ENCODE measurements at regions not wholly inside any gene's neighbourhood (a gene's known extent, or its start where the extent isn't known, plus 50 kb on each side); places are given as distances from the start of the nearest gene placed in this dataset.
"Not testable (repeated sequence)": the region's sequence is repeated elsewhere in the genome, so short reads cannot be mapped to it uniquely, and the experiment has no call there.

DNA sequence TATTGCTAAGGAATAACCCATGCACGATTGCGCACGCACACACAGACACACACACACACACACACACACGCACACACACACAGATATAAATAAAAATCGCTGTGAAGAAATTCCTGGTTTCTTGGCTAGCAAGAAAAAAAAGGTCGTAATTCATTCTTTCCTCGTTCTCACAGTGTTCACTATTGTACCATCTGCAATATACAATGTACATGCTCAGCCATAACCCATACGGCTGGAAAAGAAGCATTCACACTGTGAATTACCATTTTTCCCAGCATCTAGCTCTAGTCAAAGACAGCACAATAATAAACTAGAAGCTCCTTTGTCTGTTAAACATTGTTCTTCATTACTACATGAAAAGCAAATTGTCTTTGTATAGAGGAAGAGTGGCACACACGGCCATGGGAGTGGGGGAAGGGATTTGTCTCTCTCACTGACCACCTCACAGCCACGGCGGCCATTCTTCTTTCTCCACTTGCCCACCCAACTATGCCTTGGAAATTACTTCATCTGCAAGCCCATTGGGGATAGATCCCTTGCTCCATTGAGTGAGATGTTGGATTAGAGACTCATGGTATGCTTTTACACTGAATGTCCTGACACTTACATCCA, 115.3 kb upstream of the ID4 start:
- Histone ChIP-seq H3K27me3 (ENCODE audit: control insufficient read depth, insufficient read depth, low read length, poor library complexity, severe bottlenecking) (no peaks in the 10 kb centered on the region), H3K36me3 (ENCODE audit: control insufficient read depth, insufficient read depth, low read length) (no peaks in the 10 kb centered on the region), H3K4me3 (ENCODE audit: insufficient read depth, low read depth, low read length) (no peak overlapping the region), H3K4me1 (ENCODE audit: control insufficient read depth, insufficient read depth, low read length) (peaks cover 14% of the 10 kb centered on the region), H3K27ac (ENCODE audit: insufficient read depth, low read depth, low read length, poor library complexity, severe bottlenecking) (no peak overlapping the region), H3K9me3 (ENCODE audit: control insufficient read depth, low read length) (no peaks in the 10 kb centered on the region)
- 88 to 90% methylated on average over 8 to 11 of the region's 11 CpGs for WGBS, 2 experiments

DNA sequence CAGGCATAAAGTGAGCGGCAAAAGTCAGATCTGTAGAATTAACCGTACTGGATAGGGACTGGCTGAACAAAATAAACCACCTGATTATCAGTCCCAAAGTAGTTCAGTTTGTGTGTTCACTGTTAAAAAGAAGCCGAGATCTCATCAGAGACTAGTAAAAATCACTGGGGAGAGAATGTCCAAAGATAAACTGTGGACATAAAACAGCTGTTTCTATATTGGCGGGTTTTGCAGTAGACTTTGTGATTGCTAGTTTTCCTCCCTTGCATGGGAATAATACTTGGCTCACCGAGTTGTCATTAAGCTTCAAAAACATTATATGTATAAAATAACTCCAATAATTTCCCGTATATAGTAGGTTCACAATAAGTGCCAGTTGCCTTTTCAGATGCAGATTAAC, 114.2 kb upstream of the ID4 start:
- no peaks in the 10 kb centered on the region for H3K27me3 ChIP-seq (ENCODE audit: control insufficient read depth, insufficient read depth, low read length, poor library complexity, severe bottlenecking)
- no peaks in the 10 kb centered on the region for H3K36me3 ChIP-seq (ENCODE audit: control insufficient read depth, insufficient read depth, low read length)
- H3K27ac ChIP-seq (ENCODE audit: insufficient read depth, low read depth, low read length, poor library complexity, severe bottlenecking): no peak overlapping the region
- no peaks in the 10 kb centered on the region for H3K9me3 ChIP-seq (ENCODE audit: control insufficient read depth, low read length)
- H3K4me3 ChIP-seq (ENCODE audit: insufficient read depth, low read depth, low read length): no peak overlapping the region
- peaks cover 14% of the 10 kb centered on the region for H3K4me1 ChIP-seq (ENCODE audit: control insufficient read depth, insufficient read depth, low read length)
- 92 to 97% methylated on average over 4 to 6 of the region's 6 CpGs for WGBS, 2 experiments

DNA sequence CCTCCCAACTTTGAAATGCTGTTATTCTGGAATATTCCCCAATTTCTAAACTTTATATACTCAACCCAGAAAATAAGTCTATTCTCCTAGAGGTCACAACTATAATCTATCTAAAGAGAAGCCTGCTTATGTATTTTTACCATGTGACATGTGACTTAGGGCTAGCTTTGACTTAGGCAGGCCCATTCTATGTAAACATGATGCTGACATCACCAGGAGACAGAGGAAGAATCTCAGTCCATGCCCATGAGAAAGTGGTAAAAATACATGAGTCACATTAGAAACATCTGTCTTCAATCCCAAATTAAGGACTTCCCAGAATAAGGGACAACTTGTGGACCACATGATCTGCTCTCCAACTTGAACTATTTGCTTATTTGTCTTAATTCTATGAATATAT, 113.6 kb upstream of the ID4 start:
- H3K9me3 ChIP-seq (ENCODE audit: control insufficient read depth, low read length): no peaks in the 10 kb centered on the region
- H3K27ac ChIP-seq (ENCODE audit: insufficient read depth, low read depth, low read length, poor library complexity, severe bottlenecking): no peak overlapping the region
- H3K4me1 ChIP-seq (ENCODE audit: control insufficient read depth, insufficient read depth, low read length): peaks cover 14% of the 10 kb centered on the region
- H3K27me3 ChIP-seq (ENCODE audit: control insufficient read depth, insufficient read depth, low read length, poor library complexity, severe bottlenecking): no peaks in the 10 kb centered on the region
- H3K4me3 ChIP-seq (ENCODE audit: insufficient read depth, low read depth, low read length): no peak overlapping the region
- no peaks in the 10 kb centered on the region for H3K36me3 ChIP-seq (ENCODE audit: control insufficient read depth, insufficient read depth, low read length)

DNA sequence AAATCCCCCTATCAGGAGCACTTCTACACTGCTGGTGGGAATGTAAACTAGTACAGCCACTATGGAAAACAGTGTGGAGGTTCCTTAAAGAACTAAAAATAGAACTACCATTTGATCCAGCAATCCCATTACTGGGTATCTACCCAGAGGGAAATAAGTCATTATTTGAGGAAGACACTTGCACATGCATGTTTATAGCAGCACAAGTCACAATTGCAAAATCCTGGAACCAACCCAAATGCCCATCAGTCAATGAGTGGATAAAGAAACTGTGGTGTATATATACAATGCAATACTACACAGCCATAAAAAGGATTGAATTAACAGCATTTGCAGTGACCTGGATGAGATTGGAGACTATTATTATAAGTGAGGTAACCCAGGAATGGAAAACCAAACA, 111.7 kb upstream of the ID4 start:
- not testable (repeated sequence) for H3K9me3 ChIP-seq (ENCODE audit: control insufficient read depth, low read length); H3K4me1 ChIP-seq (ENCODE audit: control insufficient read depth, insufficient read depth, low read length); H3K4me3 ChIP-seq (ENCODE audit: insufficient read depth, low read depth, low read length); H3K36me3 ChIP-seq (ENCODE audit: control insufficient read depth, insufficient read depth, low read length); H3K27ac ChIP-seq (ENCODE audit: insufficient read depth, low read depth, low read length, poor library complexity, severe bottlenecking); H3K27me3 ChIP-seq (ENCODE audit: control insufficient read depth, insufficient read depth, low read length, poor library complexity, severe bottlenecking)

DNA sequence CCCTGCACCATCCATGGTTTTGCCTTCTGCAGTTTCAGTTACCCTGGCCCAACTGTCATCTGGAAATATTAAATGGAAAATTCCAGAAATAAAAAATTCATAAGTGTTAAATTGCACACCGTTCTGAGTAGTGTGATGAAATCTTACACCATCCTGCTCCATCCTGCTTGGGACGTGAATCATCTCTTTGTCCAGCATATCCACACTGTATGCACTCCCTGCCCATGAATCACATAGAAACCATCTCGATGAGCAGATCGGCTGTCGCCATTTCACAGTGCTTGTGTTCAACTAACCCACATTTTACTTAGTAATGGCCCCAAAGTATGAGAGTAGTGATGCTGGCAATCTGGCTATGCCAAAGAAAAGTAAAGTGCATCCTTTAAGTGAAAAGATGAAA, 105.9 kb upstream of the ID4 start:
- Histone ChIP-seq H3K9me3 (ENCODE audit: control insufficient read depth, low read length) (no peaks in the 10 kb centered on the region), H3K27ac (ENCODE audit: insufficient read depth, low read depth, low read length, poor library complexity, severe bottlenecking) (no peak overlapping the region), H3K4me1 (ENCODE audit: control insufficient read depth, insufficient read depth, low read length) (peaks cover 12% of the 10 kb centered on the region), H3K4me3 (ENCODE audit: insufficient read depth, low read depth, low read length) (no peak overlapping the region), H3K36me3 (ENCODE audit: control insufficient read depth, insufficient read depth, low read length) (no peaks in the 10 kb centered on the region), H3K27me3 (ENCODE audit: control insufficient read depth, insufficient read depth, low read length, poor library complexity, severe bottlenecking) (no peaks in the 10 kb centered on the region)
- 93 to 98% methylated on average over 5 of the region's 5 CpGs for WGBS, 2 experiments

DNA sequence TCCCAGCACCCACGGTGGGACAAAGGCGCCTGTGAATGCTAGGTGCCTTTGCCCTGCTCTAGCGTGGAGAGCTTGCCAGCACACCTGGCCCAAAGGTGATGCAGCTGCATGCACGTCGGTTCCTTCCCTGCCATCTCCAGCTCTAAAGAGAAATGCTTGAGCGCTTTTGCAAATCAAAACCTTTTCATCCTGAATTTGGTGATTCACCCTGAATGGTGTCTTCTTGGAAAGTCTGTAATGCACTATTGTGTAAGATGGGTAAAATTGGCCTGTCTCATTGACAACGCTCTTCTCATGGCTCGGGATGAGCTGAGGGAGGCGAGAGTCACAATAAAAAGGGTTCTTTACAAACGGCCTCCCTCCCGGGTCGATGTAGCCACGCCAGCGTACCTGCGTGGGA, 103.1 kb upstream of the ID4 start:
- H3K4me1 ChIP-seq (ENCODE audit: control insufficient read depth, insufficient read depth, low read length): peaks cover 12% of the 10 kb centered on the region
- no peak overlapping the region for H3K27ac ChIP-seq (ENCODE audit: insufficient read depth, low read depth, low read length, poor library complexity, severe bottlenecking)
- H3K4me3 ChIP-seq (ENCODE audit: insufficient read depth, low read depth, low read length): no peak overlapping the region
- no peaks in the 10 kb centered on the region for H3K27me3 ChIP-seq (ENCODE audit: control insufficient read depth, insufficient read depth, low read length, poor library complexity, severe bottlenecking)
- 84% methylated on average over 15 of the region's 15 CpGs for WGBS, 2 experiments
- H3K9me3 ChIP-seq (ENCODE audit: control insufficient read depth, low read length): no peaks in the 10 kb centered on the region
- H3K36me3 ChIP-seq (ENCODE audit: control insufficient read depth, insufficient read depth, low read length): no peaks in the 10 kb centered on the region

DNA sequence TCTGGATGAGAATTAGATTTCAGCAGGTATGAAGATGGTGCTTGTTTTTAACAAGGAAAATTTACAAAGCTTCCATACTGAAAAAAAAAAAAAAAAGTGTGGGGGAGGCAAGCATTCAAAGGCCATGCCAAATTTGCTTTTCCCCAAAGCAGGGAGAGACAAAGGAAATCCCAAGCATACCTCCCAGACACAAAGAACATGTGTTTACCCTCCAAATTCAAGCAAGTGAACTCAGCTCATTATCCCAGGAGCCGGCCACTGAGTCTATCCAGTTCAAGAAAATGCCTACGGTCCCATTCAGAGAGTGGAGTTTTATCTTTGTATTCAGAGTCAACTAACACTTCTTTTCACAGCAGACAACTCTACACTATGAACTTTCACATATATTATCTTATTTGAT, 102.7 kb upstream of the ID4 start:
- H3K36me3 ChIP-seq (ENCODE audit: control insufficient read depth, insufficient read depth, low read length): no peaks in the 10 kb centered on the region
- H3K9me3 ChIP-seq (ENCODE audit: control insufficient read depth, low read length): no peaks in the 10 kb centered on the region
- peaks cover 12% of the 10 kb centered on the region for H3K4me1 ChIP-seq (ENCODE audit: control insufficient read depth, insufficient read depth, low read length)
- no peak overlapping the region for H3K27ac ChIP-seq (ENCODE audit: insufficient read depth, low read depth, low read length, poor library complexity, severe bottlenecking)
- H3K4me3 ChIP-seq (ENCODE audit: insufficient read depth, low read depth, low read length): no peak overlapping the region
- H3K27me3 ChIP-seq (ENCODE audit: control insufficient read depth, insufficient read depth, low read length, poor library complexity, severe bottlenecking): no peaks in the 10 kb centered on the region
- WGBS, 2 experiments: 35 to 44% methylated on average over 2 of the region's 2 CpGs

DNA sequence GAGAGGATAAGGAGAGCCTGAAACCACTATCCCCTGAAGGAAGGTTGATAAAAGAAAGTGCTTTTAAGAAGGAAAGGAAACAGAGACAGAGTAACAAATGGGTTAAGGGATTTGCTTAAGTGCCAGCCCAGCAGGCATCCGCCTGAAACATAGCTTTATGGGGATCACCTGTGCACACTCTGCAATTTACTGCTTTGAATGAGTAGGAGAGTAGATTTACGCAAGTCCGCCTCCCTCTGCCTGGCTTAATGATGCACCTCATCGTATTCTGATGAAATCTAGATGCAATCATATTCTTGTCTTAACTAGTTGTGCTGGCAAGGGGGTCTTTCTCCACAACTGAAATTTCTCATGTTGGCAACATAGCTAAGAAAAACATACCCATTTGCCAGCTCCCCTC, 101.1 kb upstream of the ID4 start:
- Histone ChIP-seq H3K36me3 (ENCODE audit: control insufficient read depth, insufficient read depth, low read length) (no peaks in the 10 kb centered on the region), H3K27me3 (ENCODE audit: control insufficient read depth, insufficient read depth, low read length, poor library complexity, severe bottlenecking) (no peaks in the 10 kb centered on the region), H3K27ac (ENCODE audit: insufficient read depth, low read depth, low read length, poor library complexity, severe bottlenecking) (no peak overlapping the region), H3K9me3 (ENCODE audit: control insufficient read depth, low read length) (no peaks in the 10 kb centered on the region), H3K4me3 (ENCODE audit: insufficient read depth, low read depth, low read length) (no peak overlapping the region), H3K4me1 (ENCODE audit: control insufficient read depth, insufficient read depth, low read length) (peaks cover 12% of the 10 kb centered on the region)
- WGBS, 2 experiments: 89 to 93% methylated on average over 4 of the region's 4 CpGs

DNA sequence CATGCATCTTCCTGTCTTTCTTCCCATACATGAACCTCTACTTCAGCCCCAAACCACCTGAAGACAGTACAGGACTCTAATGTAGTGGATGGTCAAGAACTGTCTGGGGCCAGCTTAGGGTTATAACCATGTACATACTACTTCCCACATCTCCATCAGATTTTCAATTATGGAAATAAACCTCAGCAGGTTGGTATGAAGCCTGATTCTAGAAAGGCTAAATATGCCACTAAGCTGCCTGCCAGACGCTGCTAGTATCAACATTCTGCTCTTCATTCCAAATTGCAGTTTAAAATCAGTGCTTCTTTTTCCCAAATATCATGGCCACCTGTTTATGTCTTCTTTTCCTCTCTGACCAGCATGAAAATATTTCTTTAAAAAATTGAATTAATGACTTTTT, 99.2 kb upstream of the ID4 start:
- H3K27ac ChIP-seq (ENCODE audit: insufficient read depth, low read depth, low read length, poor library complexity, severe bottlenecking): no peak overlapping the region
- 87 to 92% methylated on average over 1 of the region's 1 CpG for WGBS, 2 experiments
- H3K4me3 ChIP-seq (ENCODE audit: insufficient read depth, low read depth, low read length): no peak overlapping the region
- no peaks in the 10 kb centered on the region for H3K36me3 ChIP-seq (ENCODE audit: control insufficient read depth, insufficient read depth, low read length)
- H3K4me1 ChIP-seq (ENCODE audit: control insufficient read depth, insufficient read depth, low read length): peaks cover 12% of the 10 kb centered on the region
- no peaks in the 10 kb centered on the region for H3K9me3 ChIP-seq (ENCODE audit: control insufficient read depth, low read length)
- H3K27me3 ChIP-seq (ENCODE audit: control insufficient read depth, insufficient read depth, low read length, poor library complexity, severe bottlenecking): no peaks in the 10 kb centered on the region

DNA sequence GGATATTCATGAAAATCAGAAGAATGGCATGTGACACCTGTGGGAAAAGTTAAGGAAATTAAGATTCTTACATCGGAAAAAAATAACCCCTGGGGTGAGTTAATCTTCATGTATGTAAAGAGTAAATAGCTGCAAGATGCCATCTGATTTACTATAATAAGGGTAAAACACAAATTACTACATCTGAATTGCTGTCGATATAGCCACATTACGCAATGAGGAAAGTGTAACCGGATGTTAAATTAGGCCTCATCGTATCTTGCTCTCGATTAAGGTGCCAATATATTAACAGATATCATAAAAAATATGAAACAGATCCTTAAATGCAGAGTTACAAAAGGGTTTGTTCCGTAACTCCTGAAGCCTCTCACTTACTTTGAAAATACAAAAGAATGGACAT, 87.4 kb upstream of the ID4 start:
- no peak overlapping the region for H3K4me3 ChIP-seq (ENCODE audit: insufficient read depth, low read depth, low read length)
- 95 to 97% methylated on average over 6 to 7 of the region's 7 CpGs for WGBS, 2 experiments
- H3K4me1 ChIP-seq (ENCODE audit: control insufficient read depth, insufficient read depth, low read length): no peaks in the 10 kb centered on the region
- no peaks in the 10 kb centered on the region for H3K36me3 ChIP-seq (ENCODE audit: control insufficient read depth, insufficient read depth, low read length)
- H3K27ac ChIP-seq (ENCODE audit: insufficient read depth, low read depth, low read length, poor library complexity, severe bottlenecking): no peak overlapping the region
- no peaks in the 10 kb centered on the region for H3K27me3 ChIP-seq (ENCODE audit: control insufficient read depth, insufficient read depth, low read length, poor library complexity, severe bottlenecking)
- H3K9me3 ChIP-seq (ENCODE audit: control insufficient read depth, low read length): no peaks in the 10 kb centered on the region

DNA sequence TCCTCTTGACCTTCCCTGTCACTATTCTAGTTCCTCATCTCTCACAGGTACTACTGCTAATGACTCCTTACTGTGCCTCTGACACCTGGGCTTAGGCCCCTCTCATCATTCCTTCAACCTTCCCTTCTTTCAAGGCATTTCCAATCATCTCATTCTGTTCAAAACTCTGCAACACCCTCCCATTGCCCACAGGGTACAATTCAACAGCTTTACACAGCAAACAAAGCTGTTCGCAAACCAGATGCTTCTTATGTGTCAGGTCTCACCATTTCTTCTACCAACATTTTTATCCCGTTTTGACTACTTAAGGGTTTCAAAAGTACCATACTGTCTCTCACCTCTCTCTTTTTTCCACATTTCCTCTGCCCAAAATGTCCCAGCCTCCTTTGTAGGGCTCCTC, 84.4 kb upstream of the ID4 start:
- H3K4me3 ChIP-seq (ENCODE audit: insufficient read depth, low read depth, low read length): no peak overlapping the region
- peaks cover 4% of the 10 kb centered on the region for H3K4me1 ChIP-seq (ENCODE audit: control insufficient read depth, insufficient read depth, low read length)
- no peaks in the 10 kb centered on the region for H3K27me3 ChIP-seq (ENCODE audit: control insufficient read depth, insufficient read depth, low read length, poor library complexity, severe bottlenecking)
- no peaks in the 10 kb centered on the region for H3K9me3 ChIP-seq (ENCODE audit: control insufficient read depth, low read length)
- no peak overlapping the region for H3K27ac ChIP-seq (ENCODE audit: insufficient read depth, low read depth, low read length, poor library complexity, severe bottlenecking)
- WGBS, 2 experiments: 88 to 89% methylated on average over 2 of the region's 2 CpGs
- H3K36me3 ChIP-seq (ENCODE audit: control insufficient read depth, insufficient read depth, low read length): no peaks in the 10 kb centered on the region
